ENCODE measurements at regions not wholly inside any gene's neighbourhood (a gene's known extent, or its start where the extent isn't known, plus 50 kb on each side); places are given as distances from the start of the nearest gene placed in this dataset.
"Not testable (repeated sequence)": the region's sequence is repeated elsewhere in the genome, so short reads cannot be mapped to it uniquely, and the experiment has no call there.

DNA sequence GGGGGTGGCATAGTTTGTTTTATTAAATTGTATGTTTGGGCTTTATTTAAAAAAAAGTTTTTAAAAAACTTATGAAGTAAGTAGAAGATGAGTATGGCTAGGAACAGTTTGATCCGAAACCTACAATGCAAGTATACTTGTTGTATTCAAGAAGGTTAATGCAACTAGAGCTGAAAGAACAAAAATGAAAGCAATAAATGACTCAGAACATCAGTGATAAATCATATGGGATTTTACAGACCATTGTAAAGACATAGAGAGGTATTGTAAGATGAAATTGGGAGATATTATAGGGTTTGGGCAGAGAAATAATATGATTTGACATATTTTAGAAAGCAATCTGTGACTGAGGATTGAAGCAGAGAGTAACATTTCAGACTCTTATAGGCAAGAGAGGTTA, 1135.3 kb downstream of the SLITRK5 start:
- H3K4me1 ChIP-seq (ENCODE audit: control insufficient read depth in 2 of 2, insufficient read depth in 2 of 2, low read length in 2 of 2) = no peaks in the 10 kb centered on the region
- no peaks in the 10 kb centered on the region for H3K36me3 ChIP-seq (ENCODE audit: control insufficient read depth in 2 of 2, insufficient read depth in 2 of 2, low read length in 1 of 2)
- no peak overlapping the region for H3K4me3 ChIP-seq (ENCODE audit: low read length in 2 of 2)
- DNase-seq (ENCODE audit: low read depth in 6 of 9, low spot score in 9 of 9) = no peak
- 97% methylated on average over 1 of the region's 1 CpG for WGBS
- peaks cover 0 to 6% of the 10 kb centered on the region in 2 donors for H3K9me3 ChIP-seq (ENCODE audit: control insufficient read depth in 2 of 2, insufficient read depth in 1 of 2, low read length in 1 of 2)
- no peak overlapping the region for H3K27ac ChIP-seq (ENCODE audit: low read depth in 1 of 2, low read length in 1 of 2)
- no peaks in the 10 kb centered on the region for H3K27me3 ChIP-seq (ENCODE audit: control insufficient read depth in 2 of 2, insufficient read depth in 1 of 2, low read length in 1 of 2)

- H3K4me1 ChIP-seq (ENCODE audit: control insufficient read depth in 2 of 2, insufficient read depth in 2 of 2, low read length in 2 of 2) = no peaks in the 10 kb centered on the region
- no peak overlapping the region for H3K27ac ChIP-seq (ENCODE audit: low read depth in 1 of 2, low read length in 1 of 2)
- no peak for DNase-seq (ENCODE audit: low read depth in 6 of 9, low spot score in 9 of 9)
- H3K27me3 ChIP-seq (ENCODE audit: control insufficient read depth in 2 of 2, insufficient read depth in 1 of 2, low read length in 1 of 2) = no peaks in the 10 kb centered on the region
- H3K4me3 ChIP-seq (ENCODE audit: low read length in 2 of 2) = no peak overlapping the region
- 93% methylated on average over 2 of the region's 2 CpGs for WGBS
- H3K9me3 ChIP-seq (ENCODE audit: control insufficient read depth in 2 of 2, insufficient read depth in 1 of 2, low read length in 1 of 2) = peaks cover 0 to 3% of the 10 kb centered on the region in 2 donors
- H3K36me3 ChIP-seq (ENCODE audit: control insufficient read depth in 2 of 2, insufficient read depth in 2 of 2, low read length in 1 of 2) = no peaks in the 10 kb centered on the region
Measured at GRCh38 chr13:88817560-88817959, 1146.4 kb downstream of the SLITRK5 start.

DNA sequence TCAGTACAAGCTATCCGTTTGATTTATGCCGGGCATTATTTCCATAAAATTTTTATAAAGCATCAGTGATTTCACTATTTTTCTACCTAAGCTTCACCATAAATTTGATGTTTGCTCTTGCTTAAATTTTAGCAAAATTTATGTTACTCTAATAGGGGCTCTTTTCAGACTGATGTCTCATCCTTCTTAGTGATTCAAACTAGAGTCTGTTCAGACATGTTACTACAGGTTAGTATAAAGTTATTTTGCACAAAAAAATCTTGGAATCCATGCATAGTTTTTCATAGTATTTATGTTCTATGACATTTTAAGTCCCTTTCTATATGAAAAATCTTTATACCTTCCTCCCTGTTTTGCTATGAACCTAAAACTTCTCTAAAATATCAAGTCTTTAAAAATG, 1151.9 kb downstream of the SLITRK5 start:
- Histone ChIP-seq H3K27ac (ENCODE audit: low read depth in 1 of 2, low read length in 1 of 2) (no peak overlapping the region), H3K9me3 (ENCODE audit: control insufficient read depth in 2 of 2, insufficient read depth in 1 of 2, low read length in 1 of 2) (no peaks in the 10 kb centered on the region), H3K4me1 (ENCODE audit: control insufficient read depth in 2 of 2, insufficient read depth in 2 of 2, low read length in 2 of 2) (no peaks in the 10 kb centered on the region), H3K36me3 (ENCODE audit: control insufficient read depth in 2 of 2, insufficient read depth in 2 of 2, low read length in 1 of 2) (no peaks in the 10 kb centered on the region), H3K4me3 (ENCODE audit: low read length in 2 of 2) (no peak overlapping the region), H3K27me3 (ENCODE audit: control insufficient read depth in 2 of 2, insufficient read depth in 1 of 2, low read length in 1 of 2) (no peaks in the 10 kb centered on the region)
- no peak for DNase-seq (ENCODE audit: low read depth in 6 of 9, low spot score in 9 of 9)
- WGBS = over 99% methylated on average over 2 of the region's 2 CpGs

GRCh38 chr13:88824218-88824617, 1153.0 kb downstream of the SLITRK5 start:
- DNase-seq (ENCODE audit: low read depth in 6 of 9, low spot score in 9 of 9) = no peak
- no peaks in the 10 kb centered on the region for H3K9me3 ChIP-seq (ENCODE audit: control insufficient read depth in 2 of 2, insufficient read depth in 1 of 2, low read length in 1 of 2)
- 91% methylated on average over 4 of the region's 4 CpGs for WGBS

DNA sequence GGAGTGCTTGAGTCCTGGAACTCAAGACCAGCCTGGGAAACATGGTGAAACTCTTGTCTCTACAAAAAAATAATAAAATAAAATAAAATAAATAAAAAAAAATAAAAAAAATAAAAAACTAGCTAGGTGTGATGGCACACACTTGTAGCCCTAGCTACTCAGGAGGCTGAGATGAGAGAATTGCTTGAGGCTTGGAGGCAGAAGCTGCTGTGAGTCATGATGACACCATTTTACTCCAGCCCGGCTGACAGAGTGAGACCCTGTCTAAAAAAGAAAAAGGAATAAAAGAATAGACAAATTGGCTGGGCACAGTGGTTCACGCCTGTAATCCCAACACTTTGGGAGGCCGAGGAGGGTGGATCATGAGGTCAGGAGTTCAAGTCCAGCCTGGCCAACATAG, 1168.9 kb downstream of the SLITRK5 start:
- no peak for DNase-seq (ENCODE audit: low read depth in 6 of 9, low spot score in 9 of 9)
- WGBS = 95% methylated on average over 3 of the region's 3 CpGs
- peaks cover 0 to 2% of the 10 kb centered on the region in 2 donors for H3K9me3 ChIP-seq (ENCODE audit: control insufficient read depth in 2 of 2, insufficient read depth in 1 of 2, low read length in 1 of 2)

More at GRCh38 chr13:88824218-88824617, 1153.0 kb downstream of the SLITRK5 start:
- Histone ChIP-seq H3K36me3 (ENCODE audit: control insufficient read depth in 2 of 2, insufficient read depth in 2 of 2, low read length in 1 of 2) (no peaks in the 10 kb centered on the region), H3K27ac (ENCODE audit: low read depth in 1 of 2, low read length in 1 of 2) (no peak overlapping the region), H3K4me3 (ENCODE audit: low read length in 2 of 2) (no peak overlapping the region), H3K4me1 (ENCODE audit: control insufficient read depth in 2 of 2, insufficient read depth in 2 of 2, low read length in 2 of 2) (no peaks in the 10 kb centered on the region), H3K27me3 (ENCODE audit: control insufficient read depth in 2 of 2, insufficient read depth in 1 of 2, low read length in 1 of 2) (no peaks in the 10 kb centered on the region)

GRCh38 chr13:88852293-88852692, 1181.1 kb downstream of the SLITRK5 start:
- H3K27ac ChIP-seq (ENCODE audit: low read depth in 1 of 2, low read length in 1 of 2); H3K4me3 ChIP-seq (ENCODE audit: low read length in 2 of 2); H3K4me1 ChIP-seq (ENCODE audit: control insufficient read depth in 2 of 2, insufficient read depth in 2 of 2, low read length in 2 of 2); DNase-seq (ENCODE audit: low read depth in 6 of 9, low spot score in 9 of 9); H3K36me3 ChIP-seq (ENCODE audit: control insufficient read depth in 2 of 2, insufficient read depth in 2 of 2, low read length in 1 of 2); H3K9me3 ChIP-seq (ENCODE audit: control insufficient read depth in 2 of 2, insufficient read depth in 1 of 2, low read length in 1 of 2); H3K27me3 ChIP-seq (ENCODE audit: control insufficient read depth in 2 of 2, insufficient read depth in 1 of 2, low read length in 1 of 2): not testable (repeated sequence)
- WGBS = 95% methylated on average over 6 of the region's 6 CpGs

More for the DNA sequence above, 1168.9 kb downstream of the SLITRK5 start:
- no peak overlapping the region for H3K4me3 ChIP-seq (ENCODE audit: low read length in 2 of 2)
- no peak overlapping the region for H3K27ac ChIP-seq (ENCODE audit: low read depth in 1 of 2, low read length in 1 of 2)
- no peaks in the 10 kb centered on the region for H3K4me1 ChIP-seq (ENCODE audit: control insufficient read depth in 2 of 2, insufficient read depth in 2 of 2, low read length in 2 of 2)
- H3K36me3 ChIP-seq (ENCODE audit: control insufficient read depth in 2 of 2, insufficient read depth in 2 of 2, low read length in 1 of 2) = no peaks in the 10 kb centered on the region
- no peaks in the 10 kb centered on the region for H3K27me3 ChIP-seq (ENCODE audit: control insufficient read depth in 2 of 2, insufficient read depth in 1 of 2, low read length in 1 of 2)

DNA sequence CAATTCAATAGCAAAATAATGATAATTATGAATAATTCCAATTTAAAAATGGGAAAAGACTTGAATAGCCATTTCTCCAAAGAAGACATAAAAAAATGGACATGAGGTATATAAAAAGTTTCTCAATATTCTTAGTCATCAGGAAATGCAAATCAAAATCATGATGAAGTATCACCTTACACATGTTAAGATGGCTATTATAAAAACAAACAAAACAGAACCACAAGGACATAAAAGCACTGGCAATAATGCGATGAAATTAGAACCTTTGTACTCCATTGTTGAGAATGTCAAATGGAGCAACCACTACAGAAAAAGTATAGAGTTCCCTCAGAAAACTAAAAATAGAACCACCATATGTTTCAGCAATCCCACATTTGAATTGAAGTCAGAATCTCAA, 1186.1 kb downstream of the SLITRK5 start:
- Histone ChIP-seq H3K27me3 (ENCODE audit: control insufficient read depth in 2 of 2, insufficient read depth in 1 of 2, low read length in 1 of 2) (no peaks in the 10 kb centered on the region), H3K9me3 (ENCODE audit: control insufficient read depth in 2 of 2, insufficient read depth in 1 of 2, low read length in 1 of 2) (no peaks in the 10 kb centered on the region), H3K4me3 (ENCODE audit: low read length in 2 of 2) (no peak overlapping the region), H3K27ac (ENCODE audit: low read depth in 1 of 2, low read length in 1 of 2) (no peak overlapping the region), H3K36me3 (ENCODE audit: control insufficient read depth in 2 of 2, insufficient read depth in 2 of 2, low read length in 1 of 2) (no peaks in the 10 kb centered on the region), H3K4me1 (ENCODE audit: control insufficient read depth in 2 of 2, insufficient read depth in 2 of 2, low read length in 2 of 2) (no peaks in the 10 kb centered on the region)
- no peak for DNase-seq (ENCODE audit: low read depth in 6 of 9, low spot score in 9 of 9)
- 97% methylated on average over 1 of the region's 1 CpG for WGBS

DNA sequence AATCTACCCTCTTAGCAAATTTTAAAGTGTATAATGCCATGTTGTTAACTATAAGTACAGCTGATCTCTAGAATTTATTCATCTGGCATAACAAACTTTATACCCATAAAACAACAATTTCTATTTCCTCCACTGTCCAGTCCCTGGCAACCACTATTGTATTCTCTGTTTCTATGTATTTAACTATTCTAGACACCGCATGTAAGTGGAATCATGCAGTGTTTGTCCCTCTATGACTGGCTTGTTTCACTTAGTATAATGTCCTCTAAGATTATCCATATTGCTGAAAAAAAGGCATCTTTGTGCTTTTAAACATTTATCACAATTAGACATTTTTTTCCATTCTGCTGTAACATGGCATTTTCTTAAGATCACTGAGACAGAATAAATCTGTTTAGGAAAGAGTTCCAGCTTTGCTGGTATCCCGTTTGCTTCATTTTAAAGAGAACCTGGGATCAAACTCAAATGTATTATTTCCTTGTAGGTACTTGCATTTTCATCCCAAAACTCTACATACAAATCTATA, 1191.0 kb downstream of the SLITRK5 start:
- Histone ChIP-seq H3K9me3 (ENCODE audit: control insufficient read depth in 2 of 2, insufficient read depth in 1 of 2, low read length in 1 of 2) (no peaks in the 10 kb centered on the region), H3K27ac (ENCODE audit: low read depth in 1 of 2, low read length in 1 of 2) (no peak overlapping the region), H3K36me3 (ENCODE audit: control insufficient read depth in 2 of 2, insufficient read depth in 2 of 2, low read length in 1 of 2) (no peaks in the 10 kb centered on the region), H3K4me1 (ENCODE audit: control insufficient read depth in 2 of 2, insufficient read depth in 2 of 2, low read length in 2 of 2) (no peaks in the 10 kb centered on the region), H3K4me3 (ENCODE audit: low read length in 2 of 2) (no peak overlapping the region), H3K27me3 (ENCODE audit: control insufficient read depth in 2 of 2, insufficient read depth in 1 of 2, low read length in 1 of 2) (no peaks in the 10 kb centered on the region)
- no peak for DNase-seq (ENCODE audit: low read depth in 6 of 9, low spot score in 9 of 9)
- 97% methylated on average over 2 of the region's 2 CpGs for WGBS

- H3K4me3 ChIP-seq (ENCODE audit: low read length in 2 of 2) = no peak overlapping the region
- H3K9me3 ChIP-seq (ENCODE audit: control insufficient read depth in 2 of 2, insufficient read depth in 1 of 2, low read length in 1 of 2) = no peaks in the 10 kb centered on the region
- WGBS = 95% methylated on average over 4 of the region's 4 CpGs
- H3K27me3 ChIP-seq (ENCODE audit: control insufficient read depth in 2 of 2, insufficient read depth in 1 of 2, low read length in 1 of 2) = no peaks in the 10 kb centered on the region
- H3K27ac ChIP-seq (ENCODE audit: low read depth in 1 of 2, low read length in 1 of 2) = no peak overlapping the region
- H3K36me3 ChIP-seq (ENCODE audit: control insufficient read depth in 2 of 2, insufficient read depth in 2 of 2, low read length in 1 of 2) = no peaks in the 10 kb centered on the region
- no peaks in the 10 kb centered on the region for H3K4me1 ChIP-seq (ENCODE audit: control insufficient read depth in 2 of 2, insufficient read depth in 2 of 2, low read length in 2 of 2)
- DNase-seq (ENCODE audit: low read depth in 6 of 9, low spot score in 9 of 9) = no peak
Measured at GRCh38 chr13:88863116-88863515, 1191.9 kb downstream of the SLITRK5 start.

GRCh38 chr13:88866195-88866594, 1195.0 kb downstream of the SLITRK5 start:
- WGBS = 98% methylated on average over 5 of the region's 5 CpGs
- no peak for DNase-seq (ENCODE audit: low read depth in 6 of 9, low spot score in 9 of 9)
- H3K27me3 ChIP-seq (ENCODE audit: control insufficient read depth in 2 of 2, insufficient read depth in 1 of 2, low read length in 1 of 2) = no peaks in the 10 kb centered on the region
- H3K4me1 ChIP-seq (ENCODE audit: control insufficient read depth in 2 of 2, insufficient read depth in 2 of 2, low read length in 2 of 2) = no peaks in the 10 kb centered on the region
- no peaks in the 10 kb centered on the region for H3K36me3 ChIP-seq (ENCODE audit: control insufficient read depth in 2 of 2, insufficient read depth in 2 of 2, low read length in 1 of 2)
- H3K27ac ChIP-seq (ENCODE audit: low read depth in 1 of 2, low read length in 1 of 2) = no peak overlapping the region
- H3K9me3 ChIP-seq (ENCODE audit: control insufficient read depth in 2 of 2, insufficient read depth in 1 of 2, low read length in 1 of 2) = no peaks in the 10 kb centered on the region
- H3K4me3 ChIP-seq (ENCODE audit: low read length in 2 of 2) = no peak overlapping the region

Measured in thymus (tissue), 11 donors.